GM23338 (cell line): ENCODE measurements at regions not wholly inside any gene's neighbourhood (a gene's known extent, or its start where the extent isn't known, plus 50 kb on each side); places are given as distances from the start of the nearest gene placed in this dataset.

Experiments used
- CTCF ChIP-seq, 2 experiments: fragments of 200-600 bp in 1 of 2; sonication (generic) in 1 of 2; conservative IDR thresholded peaks; 2 replicates each; pipeline versions ENCODE4 v1.5.1 to v1.6.1; 2016 to 2017; ENCODE audit warnings: antibody characterized with exemption in 2 of 2, low read depth in 2 of 2, mild to moderate bottlenecking in 2 of 2, moderate library complexity in 1 of 2
- ETS1 ChIP-seq: IDR thresholded peaks from 2 replicates; pipeline ENCODE4 v1.6.1; 2016; ENCODE audit warnings: antibody characterized with exemption
- EZH2 ChIP-seq: fragments of 200-600 bp; sonication (generic); IDR thresholded peaks from one replicate; pipeline ENCODE4 v1.8.0; 2017; ENCODE audit warnings: antibody characterized with exemption, mild to moderate bottlenecking, low read depth; ENCODE audit not compliant: unreplicated experiment
- EZH2phosphoT487 ChIP-seq: fragments of 200-600 bp; sonication (generic); IDR thresholded peaks from one replicate; pipeline ENCODE4 v1.8.1; 2018; ENCODE audit warnings: antibody characterized with exemption; ENCODE audit not compliant: unreplicated experiment
- JUNB ChIP-seq: IDR thresholded peaks from one replicate; pipeline ENCODE4 v1.6.1; 2016; ENCODE audit warnings: antibody characterized with exemption; ENCODE audit not compliant: unreplicated experiment
- POLR2AphosphoS5 ChIP-seq: IDR thresholded peaks from 2 replicates; pipeline ENCODE4 v1.6.1; 2016; ENCODE audit warnings: antibody characterized with exemption, low read depth
- REST ChIP-seq: IDR thresholded peaks from one replicate; pipeline ENCODE4 v1.6.1; 2018; ENCODE audit warnings: antibody characterized with exemption; ENCODE audit not compliant: unreplicated experiment
- STAT1 ChIP-seq: IDR thresholded peaks from one replicate; pipeline ENCODE4 v1.6.1; 2016; ENCODE audit warnings: antibody characterized with exemption; ENCODE audit not compliant: unreplicated experiment
- ZNF331 ChIP-seq: fragments of 250-450 bp; sonication (Bioruptor Pico); IDR thresholded peaks from 2 replicates; pipeline ENCODE4 v1.5.0; 2020; ENCODE audit warnings: low read depth, mild to moderate bottlenecking, moderate library complexity

- TF ChIP-seq CTCF (conservative IDR thresholded peaks at IDR 0.05; ENCODE audit: low read depth in 2 of 2) (no peak), JUNB (no peak), POLR2AphosphoS5 (no peak), ETS1 (no peak), EZH2 (no peak), EZH2phosphoT487 (no peak), REST (no peak), STAT1 (no peak), ZNF331 (CRISPR knock-in tag) (no peak)
Observed at GRCh38 chr20:60634491-60635172, 617.4 kb upstream of the CDH4 start.
